H1 (cell line): ENCODE measurements at regions not wholly inside any gene's neighbourhood (a gene's known extent, or its start where the extent isn't known, plus 50 kb on each side); places are given as distances from the start of the nearest gene placed in this dataset.
"Not testable (repeated sequence)": the region's sequence is repeated elsewhere in the genome, so short reads cannot be mapped to it uniquely, and the experiment has no call there.

Experiments
- CTCF ChIA-PET: fragments of 300-600 bp; sonication (Branson Sonifier 250); formaldehyde crosslinking; loops from one replicate; lab custom pipeline; 2021; ENCODE audit not compliant: partially characterized antibody; lab: Charles Lee
- POLR2A ChIA-PET: fragments of 300-600 bp; sonication (Branson Sonifier 250); formaldehyde crosslinking; loops from one replicate; lab custom pipeline; 2021; ENCODE audit warnings: inconsistent platforms; ENCODE audit not compliant: partially characterized antibody; lab: Charles Lee
- DNase-seq, 2 experiments: peaks; one replicate each; pipeline versions ENCODE4 v3.0.0 to v3.0.0-alpha.2; 2010 to 2022; ENCODE audit warnings: low spot score in 2 of 2, low read depth in 1 of 2, mixed read lengths in 1 of 2
- FAIRE-seq: peaks from 2 replicates; lab custom pipeline; 2011; peaks lifted over from hg19 to GRCh38; lab: Jason Lieb, UNC
- H2AFZ ChIP-seq: 2 replicates; pipeline ENCODE4 v1.8.1; 2012; ENCODE audit warnings: low read length, inconsistent platforms
- H2AK5ac ChIP-seq: 2 replicates; pipeline ENCODE4 v1.6.1; 2013; ENCODE audit warnings: low read depth, low read length
- H2BK120ac ChIP-seq: replicated peaks from 2 replicates; pipeline ENCODE3; 2013; ENCODE audit warnings: low read depth, low read length, inconsistent platforms
- H2BK12ac ChIP-seq: 2 replicates; pipeline ENCODE4 v1.6.1; 2013; ENCODE audit warnings: low read depth, low read length
- H2BK15ac ChIP-seq: 2 replicates; pipeline ENCODE4 v1.6.1; 2013; ENCODE audit warnings: low read length
- H2BK20ac ChIP-seq: 2 replicates; pipeline ENCODE4 v1.6.1; 2013; ENCODE audit warnings: low read length
- H2BK5ac ChIP-seq: 2 replicates; pipeline ENCODE4 v1.6.1; 2013; ENCODE audit warnings: low read depth, low read length
- H3K14ac ChIP-seq: 2 replicates; pipeline ENCODE4 v1.6.1; 2013; ENCODE audit warnings: inconsistent platforms; ENCODE audit not compliant: insufficient read length
- H3K18ac ChIP-seq: 2 replicates; pipeline ENCODE4 v1.6.1; 2013; ENCODE audit warnings: low read length; ENCODE audit errors: extremely low read depth
- H3K23ac ChIP-seq: 2 replicates; pipeline ENCODE4 v1.6.1; 2013; ENCODE audit warnings: inconsistent platforms; ENCODE audit not compliant: insufficient read length
- H3K23me2 ChIP-seq: 2 replicates; pipeline ENCODE4 v1.6.1; 2013; ENCODE audit warnings: low read depth, low read length
- H3K27ac ChIP-seq: 2 replicates; pipeline ENCODE4 v1.6.1; 2011; ENCODE audit warnings: low read depth, low read length, inconsistent platforms
- H3K27me3 ChIP-seq, 4 experiments: replicated peaks in 1 of 4; 1 replicate in 1 of 4; 2 replicates in 3 of 4; pipeline versions ENCODE4 v1.6.1 to v1.8.1; 2011 to 2013; ENCODE audit warnings: low read length in 3 of 4, mild to moderate bottlenecking in 3 of 4, inconsistent platforms in 2 of 4, mixed read lengths in 2 of 4, moderate library complexity in 1 of 4; ENCODE audit not compliant: control insufficient read depth in 3 of 4, insufficient read depth in 3 of 4; ENCODE audit errors: extremely low read depth in 1 of 4
- H3K36me3 ChIP-seq, 4 experiments: 2 replicates each; pipeline versions ENCODE4 v1.6.1 to v1.8.1; 2011 to 2013; ENCODE audit warnings: mild to moderate bottlenecking in 4 of 4, low read length in 3 of 4, moderate library complexity in 2 of 4, control low read depth in 1 of 4, inconsistent platforms in 1 of 4; ENCODE audit not compliant: insufficient read depth in 4 of 4, control insufficient read depth in 2 of 4
- H3K4ac ChIP-seq: replicated peaks from 2 replicates; pipeline ENCODE3; 2013; ENCODE audit warnings: low read length, low read depth, mixed read lengths, inconsistent platforms; ENCODE audit not compliant: insufficient read length
- H3K4me1 ChIP-seq, 4 experiments: replicated peaks in 1 of 4; 1 replicate in 1 of 4; 2 replicates in 3 of 4; pipeline versions ENCODE4 v1.6.1 to v1.8.1; 2011 to 2013; ENCODE audit warnings: low read length in 3 of 4, inconsistent platforms in 2 of 4, mixed read lengths in 1 of 4; ENCODE audit not compliant: insufficient read depth in 4 of 4, control insufficient read depth in 3 of 4
- H3K4me2 ChIP-seq, 2 experiments: 2 replicates each; pipeline versions ENCODE4 v1.6.1 to v1.8.1; 2011 to 2013; ENCODE audit warnings: low read depth in 2 of 2, low read length in 2 of 2, control low read depth in 1 of 2, inconsistent platforms in 1 of 2, mild to moderate bottlenecking in 1 of 2; ENCODE audit not compliant: insufficient read depth in 1 of 2
- H3K4me3 ChIP-seq, 4 experiments: fragments of 200-600, 300-600 bp in 1 of 4; sonication (generic), shearing (Covaris generic), sonication (Bioruptor Twin) in 1 of 4; 2 replicates each; pipeline versions ENCODE4 v1.5.1 to v1.8.1; 2011 to 2016; ENCODE audit warnings: low read length in 4 of 4, low read depth in 3 of 4, control low read depth in 2 of 4, inconsistent platforms in 2 of 4, mild to moderate bottlenecking in 2 of 4, mixed read lengths in 1 of 4, moderate library complexity in 1 of 4; ENCODE audit not compliant: insufficient read depth in 2 of 4; ENCODE audit errors: extremely low read depth in 1 of 4
- H3K56ac ChIP-seq: replicated peaks from 2 replicates; pipeline ENCODE3; 2013; ENCODE audit warnings: low read depth, mild to moderate bottlenecking, mixed read lengths, low read length, inconsistent platforms; ENCODE audit not compliant: insufficient read length
- H3K79me1 ChIP-seq: 2 replicates; pipeline ENCODE4 v1.6.1; 2013; ENCODE audit warnings: low read depth, low read length, control low read depth
- H3K79me2 ChIP-seq, 2 experiments: 2 replicates each; pipeline versions ENCODE4 v1.6.1 to v1.8.1; 2012 to 2013; ENCODE audit warnings: low read length in 2 of 2, mild to moderate bottlenecking in 2 of 2, inconsistent platforms in 1 of 2; ENCODE audit not compliant: insufficient read depth in 2 of 2, control insufficient read depth in 1 of 2
- H3K9ac ChIP-seq, 4 experiments: replicated peaks in 1 of 4; 1 replicate in 1 of 4; 2 replicates in 3 of 4; pipeline versions ENCODE4 v1.6.1 to v1.8.1; 2011 to 2013; ENCODE audit warnings: low read depth in 3 of 4, low read length in 3 of 4, control low read depth in 2 of 4, mild to moderate bottlenecking in 2 of 4, moderate library complexity in 2 of 4, inconsistent platforms in 1 of 4; ENCODE audit errors: extremely low read depth in 1 of 4
- H3K9me3 ChIP-seq, 2 experiments: 2 replicates each; pipeline versions ENCODE4 v1.6.1 to v1.8.1; 2012 to 2013; ENCODE audit warnings: mild to moderate bottlenecking in 2 of 2, moderate library complexity in 2 of 2, control low read depth in 1 of 2, inconsistent platforms in 1 of 2, low read depth in 1 of 2, low read length in 1 of 2, mixed read lengths in 1 of 2; ENCODE audit not compliant: insufficient read depth in 2 of 2
- H4K20me1 ChIP-seq, 2 experiments: replicated peaks in 1 of 2; 2 replicates each; pipeline versions ENCODE3 to v1.8.1; 2011 to 2013; ENCODE audit warnings: inconsistent platforms in 2 of 2, low read length in 2 of 2, mild to moderate bottlenecking in 1 of 2; ENCODE audit not compliant: insufficient read depth in 2 of 2, control insufficient read depth in 1 of 2
- H4K5ac ChIP-seq: 2 replicates; pipeline ENCODE4 v1.6.1; 2013; ENCODE audit warnings: low read length, low read depth, mixed read lengths, inconsistent platforms; ENCODE audit not compliant: insufficient read length
- H4K8ac ChIP-seq: 2 replicates; pipeline ENCODE4 v1.8.0; 2013; ENCODE audit warnings: mild to moderate bottlenecking, moderate library complexity, low read length, inconsistent platforms; ENCODE audit not compliant: insufficient read depth; ENCODE audit errors: extremely low read depth
- H4K91ac ChIP-seq: replicated peaks from 2 replicates; pipeline ENCODE3; 2013; ENCODE audit warnings: low read length, mixed read lengths, inconsistent platforms; ENCODE audit not compliant: insufficient read length

DNA sequence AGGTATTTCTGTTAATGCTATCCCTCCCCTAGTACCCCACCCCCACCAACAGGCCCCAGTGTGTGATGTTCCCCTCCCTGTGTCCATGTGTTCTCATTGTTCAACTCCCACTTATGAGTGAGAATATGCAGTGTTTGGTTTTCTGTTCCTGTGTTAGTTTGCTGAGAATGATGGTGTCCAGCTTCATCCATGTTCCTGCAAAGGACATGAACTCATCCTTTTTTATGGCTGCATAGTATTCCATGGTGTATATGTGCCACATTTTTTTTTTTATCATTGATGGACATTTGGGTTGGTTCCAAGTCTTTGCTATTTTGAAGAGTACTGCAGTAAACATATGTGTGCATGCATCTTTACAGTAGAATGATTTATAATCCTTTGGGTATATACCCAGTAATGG lies 430.5 kb upstream of the CD180 start:
- H2BK120ac ChIP-seq, H2AFZ ChIP-seq, H3K14ac ChIP-seq, H3K23me2 ChIP-seq, H3K18ac ChIP-seq, H3K4me1 ChIP-seq, H4K8ac ChIP-seq, H3K27ac ChIP-seq, H2BK20ac ChIP-seq, H3K23ac ChIP-seq, H3K4me2 ChIP-seq, H3K9ac ChIP-seq, POLR2A ChIA-PET, H4K91ac ChIP-seq, H2BK12ac ChIP-seq, DNase-seq, FAIRE-seq, H2AK5ac ChIP-seq, H3K4me3 ChIP-seq, H4K20me1 ChIP-seq, H3K27me3 ChIP-seq, H3K9me3 ChIP-seq, H3K36me3 ChIP-seq, H4K5ac ChIP-seq, H3K56ac ChIP-seq, H3K79me1 ChIP-seq, H2BK5ac ChIP-seq, H3K79me2 ChIP-seq, H2BK15ac ChIP-seq, H3K4ac ChIP-seq: not testable (repeated sequence)
- CTCF ChIA-PET, result interaction anchor here (0.6 kb wide), 1 partner anchor 137 kb away, joined by 3 read pairs; no protein-coding TSS in a partner anchor
